ENCODE measurements at regions not wholly inside any gene's neighbourhood (a gene's known extent, or its start where the extent isn't known, plus 50 kb on each side); places are given as distances from the start of the nearest gene placed in this dataset.

DNA sequence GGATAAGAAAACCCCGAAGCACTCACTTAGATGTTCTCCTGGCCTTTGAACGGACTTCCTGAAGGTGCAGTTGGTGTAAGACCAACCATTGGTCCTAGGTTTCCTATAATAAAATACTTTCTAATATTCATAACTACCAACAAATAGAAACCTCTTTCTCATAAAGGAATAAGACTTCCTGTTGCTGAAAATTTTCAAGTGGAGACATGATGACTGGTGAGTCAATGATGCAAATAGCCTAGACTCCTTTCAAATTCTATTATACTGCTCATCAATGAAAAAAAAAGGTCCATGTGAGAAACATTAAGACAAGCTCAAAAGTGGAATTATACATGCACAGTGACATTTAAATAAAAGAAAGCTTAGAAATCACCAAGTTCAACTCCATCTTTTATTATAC, 862.8 kb downstream of the FAM181B start:
- peaks cover 0 to 6% (median 0%) of the 10 kb centered on the region in 5 donors for H3K4me1 ChIP-seq (ENCODE audit: control insufficient read depth in 5 of 5, insufficient read depth in 5 of 5, low read length in 5 of 5)
- TF ChIP-seq, protein P1, sequence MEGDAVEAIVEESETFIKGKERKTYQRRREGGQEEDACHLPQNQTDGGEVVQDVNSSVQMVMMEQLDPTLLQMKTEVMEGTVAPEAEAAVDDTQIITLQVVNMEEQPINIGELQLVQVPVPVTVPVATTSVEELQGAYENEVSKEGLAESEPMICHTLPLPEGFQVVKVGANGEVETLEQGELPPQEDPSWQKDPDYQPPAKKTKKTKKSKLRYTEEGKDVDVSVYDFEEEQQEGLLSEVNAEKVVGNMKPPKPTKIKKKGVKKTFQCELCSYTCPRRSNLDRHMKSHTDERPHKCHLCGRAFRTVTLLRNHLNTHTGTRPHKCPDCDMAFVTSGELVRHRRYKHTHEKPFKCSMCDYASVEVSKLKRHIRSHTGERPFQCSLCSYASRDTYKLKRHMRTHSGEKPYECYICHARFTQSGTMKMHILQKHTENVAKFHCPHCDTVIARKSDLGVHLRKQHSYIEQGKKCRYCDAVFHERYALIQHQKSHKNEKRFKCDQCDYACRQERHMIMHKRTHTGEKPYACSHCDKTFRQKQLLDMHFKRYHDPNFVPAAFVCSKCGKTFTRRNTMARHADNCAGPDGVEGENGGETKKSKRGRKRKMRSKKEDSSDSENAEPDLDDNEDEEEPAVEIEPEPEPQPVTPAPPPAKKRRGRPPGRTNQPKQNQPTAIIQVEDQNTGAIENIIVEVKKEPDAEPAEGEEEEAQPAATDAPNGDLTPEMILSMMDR (IDR thresholded peaks at IDR 0.05; ENCODE audit: control extremely low read depth, extremely low read depth), result no peak
- no peak overlapping the region for H3K4me3 ChIP-seq
- 48 to 92% methylated on average over 2 of the region's 2 CpGs for WGBS, 2 donors
- no peak for DNase-seq
- no peak overlapping the region for H3K9ac ChIP-seq (ENCODE audit: insufficient read depth in 1 of 2, low read length in 2 of 2)
- no peaks in the 10 kb centered on the region for H3K27me3 ChIP-seq (ENCODE audit: control insufficient read depth in 3 of 3, insufficient read depth in 3 of 3, low read length in 2 of 3)
- no peaks in the 10 kb centered on the region for H3K36me3 ChIP-seq (ENCODE audit: control insufficient read depth in 4 of 4, insufficient read depth in 4 of 4, low read length in 4 of 4)
- H3K9me3 ChIP-seq (ENCODE audit: control insufficient read depth in 4 of 4, insufficient read depth in 3 of 4, low read length in 3 of 4), result no peaks in the 10 kb centered on the region
- ATAC-seq (ENCODE audit: insufficient read depth, low FRiP score), result no peak
- no peak overlapping the region for H3K27ac ChIP-seq (ENCODE audit: low read depth in 1 of 2, low read length in 1 of 2)

- Histone ChIP-seq H3K36me3 (ENCODE audit: control insufficient read depth in 4 of 4, insufficient read depth in 4 of 4, low read length in 4 of 4) (no peaks in the 10 kb centered on the region), H3K9ac (ENCODE audit: insufficient read depth in 1 of 2, low read length in 2 of 2) (no peak overlapping the region), H3K27ac (ENCODE audit: low read depth in 1 of 2, low read length in 1 of 2) (no peak overlapping the region), H3K27me3 (ENCODE audit: control insufficient read depth in 3 of 3, insufficient read depth in 3 of 3, low read length in 2 of 3) (no peaks in the 10 kb centered on the region), H3K4me3 (no peak overlapping the region), H3K4me1 (ENCODE audit: control insufficient read depth in 5 of 5, insufficient read depth in 5 of 5, low read length in 5 of 5) (peaks cover 0 to 6% (median 0%) of the 10 kb centered on the region in 5 donors), H3K9me3 (ENCODE audit: control insufficient read depth in 4 of 4, insufficient read depth in 3 of 4, low read length in 3 of 4) (no peaks in the 10 kb centered on the region)
- WGBS, 2 donors, result 18 to 32% methylated on average over 3 of the region's 3 CpGs
- ATAC-seq (ENCODE audit: insufficient read depth, low FRiP score), result no peak
- DNase-seq, result no peak
- TF ChIP-seq, protein P1 (IDR thresholded peaks at IDR 0.05; ENCODE audit: control extremely low read depth, extremely low read depth), result no peak
These were observed 863.6 kb downstream of the FAM181B start for GRCh38 chr11:81870066-81870412.

DNA sequence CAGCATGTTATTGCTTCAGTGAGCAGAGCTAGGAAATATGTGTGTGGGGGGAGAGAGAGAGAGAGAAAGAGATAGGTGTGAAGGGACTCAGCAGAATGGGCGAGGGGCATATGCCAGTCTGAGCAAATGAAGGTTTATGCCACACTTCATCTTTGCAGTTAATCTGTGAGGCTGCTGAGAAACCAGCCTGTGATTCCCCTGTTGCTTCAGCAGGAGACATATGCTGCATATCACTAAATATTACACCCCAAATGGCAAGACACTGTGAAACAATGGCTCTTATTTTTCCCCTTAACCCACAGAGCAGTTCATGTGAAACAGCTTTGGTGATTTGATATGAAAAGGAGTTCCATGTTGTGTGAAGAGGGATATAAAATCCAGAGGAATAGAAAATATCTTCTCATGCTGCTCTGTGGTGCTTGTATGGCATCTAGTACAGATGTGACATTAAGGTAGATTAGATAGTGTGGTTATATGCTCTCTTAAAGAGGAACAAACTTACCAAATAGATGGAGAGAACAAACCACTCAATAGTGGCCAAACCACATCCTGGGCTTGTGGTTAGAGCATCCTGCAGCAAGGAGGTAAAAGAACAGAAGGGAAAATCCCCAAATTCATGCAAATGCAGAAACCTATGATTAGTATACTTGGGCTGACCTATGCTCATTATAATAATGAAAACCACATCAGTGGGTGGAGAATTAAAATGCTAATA, 864.2 kb downstream of the FAM181B start:
- TF ChIP-seq, protein P1 (IDR thresholded peaks at IDR 0.05; ENCODE audit: control extremely low read depth, extremely low read depth), result no peak
- Histone ChIP-seq H3K4me3 (no peak overlapping the region), H3K4me1 (ENCODE audit: control insufficient read depth in 5 of 5, insufficient read depth in 5 of 5, low read length in 5 of 5) (peaks cover 0 to 6% (median 0%) of the 10 kb centered on the region in 5 donors), H3K27ac (ENCODE audit: low read depth in 1 of 2, low read length in 1 of 2) (no peak overlapping the region), H3K36me3 (ENCODE audit: control insufficient read depth in 4 of 4, insufficient read depth in 4 of 4, low read length in 4 of 4) (no peaks in the 10 kb centered on the region), H3K9ac (ENCODE audit: insufficient read depth in 1 of 2, low read length in 2 of 2) (no peak overlapping the region), H3K27me3 (ENCODE audit: control insufficient read depth in 3 of 3, insufficient read depth in 3 of 3, low read length in 2 of 3) (no peaks in the 10 kb centered on the region), H3K9me3 (ENCODE audit: control insufficient read depth in 4 of 4, insufficient read depth in 3 of 4, low read length in 3 of 4) (no peaks in the 10 kb centered on the region)
- WGBS, 2 donors, result 81 to 84% methylated on average over 1 of the region's 1 CpG
- DNase-seq (no peak), ATAC-seq (ENCODE audit: insufficient read depth, low FRiP score) (no peak)

- WGBS, 2 donors, result 59 to 93% methylated on average over 2 of the region's 2 CpGs
- Histone ChIP-seq H3K9me3 (ENCODE audit: control insufficient read depth in 4 of 4, insufficient read depth in 3 of 4, low read length in 3 of 4) (no peaks in the 10 kb centered on the region), H3K4me3 (no peak overlapping the region), H3K4me1 (ENCODE audit: control insufficient read depth in 5 of 5, insufficient read depth in 5 of 5, low read length in 5 of 5) (peaks cover 0 to 6% (median 0%) of the 10 kb centered on the region in 5 donors), H3K36me3 (ENCODE audit: control insufficient read depth in 4 of 4, insufficient read depth in 4 of 4, low read length in 4 of 4) (no peaks in the 10 kb centered on the region), H3K27ac (ENCODE audit: low read depth in 1 of 2, low read length in 1 of 2) (no peak overlapping the region), H3K9ac (ENCODE audit: insufficient read depth in 1 of 2, low read length in 2 of 2) (no peak overlapping the region), H3K27me3 (ENCODE audit: control insufficient read depth in 3 of 3, insufficient read depth in 3 of 3, low read length in 2 of 3) (no peaks in the 10 kb centered on the region)
- peak in 1 of 3 donors; percentile 29 for DNase-seq
- no peak for ATAC-seq (ENCODE audit: insufficient read depth, low FRiP score)
- TF ChIP-seq, protein P1 (IDR thresholded peaks at IDR 0.05; ENCODE audit: control extremely low read depth, extremely low read depth), result no peak
These were observed 866.8 kb downstream of the FAM181B start for GRCh38 chr11:81866896-81867295.

All from lung (tissue), 11 donors.